Caki2 (cell line): ENCODE measurements at regions not wholly inside any gene's neighbourhood (a gene's known extent, or its start where the extent isn't known, plus 50 kb on each side); places are given as distances from the start of the nearest gene placed in this dataset.
"Not testable (repeated sequence)": the region's sequence is repeated elsewhere in the genome, so short reads cannot be mapped to it uniquely, and the experiment has no call there.

Experiments used
- DNase-seq: peaks from one replicate; pipeline ENCODE4 v3.0.0-alpha.2; 2015; ENCODE audit warnings: low read depth
- in situ Hi-C: cut with HindIII; loops from 2 replicates; pipeline ENCODE4 v1.10.0; 2016; ENCODE audit warnings: low sequenced_read_pairs, low pct_unique_long_range_greater_than_20kb, mixed read lengths

GRCh38 chr5:159475026-159475425, 144.7 kb upstream of the IL12B start:
- in situ Hi-C loops: no loop called here
- peak; percentile 44 for DNase-seq

GRCh38 chr5:159478950-159479349, 148.7 kb upstream of the IL12B start:
- in situ Hi-C loops: no loop called here
- DNase-seq: no peak

- no peak for DNase-seq
- in situ Hi-C loops: no loop called here
These were observed 150.6 kb upstream of the IL12B start for GRCh38 chr5:159480849-159481248.

GRCh38 chr5:159481751-159482150, 151.5 kb upstream of the IL12B start:
- in situ Hi-C loops: no loop called here
- no peak for DNase-seq

- in situ Hi-C loops: no loop called here
These were observed 156.5 kb upstream of the IL12B start for GRCh38 chr5:159486836-159487235.

GRCh38 chr5:159488516-159488915, 158.2 kb upstream of the IL12B start:
- in situ Hi-C loops: no loop called here
- peak; percentile 89 for DNase-seq

More at GRCh38 chr5:159486836-159487235, 156.5 kb upstream of the IL12B start:
- no peak for DNase-seq

- in situ Hi-C loops: no loop called here
- DNase-seq: no peak
These were observed 159.5 kb upstream of the IL12B start for GRCh38 chr5:159489779-159490178.

GRCh38 chr5:159490507-159490906, 160.2 kb upstream of the IL12B start:
- in situ Hi-C loops: no loop called here
- DNase-seq: no peak

GRCh38 chr5:159493696-159494095, 163.4 kb upstream of the IL12B start:
- in situ Hi-C loops: no loop called here

GRCh38 chr5:159496773-159497172, 166.5 kb upstream of the IL12B start:
- no peak for DNase-seq
- in situ Hi-C loops: no loop called here

More at GRCh38 chr5:159493696-159494095, 163.4 kb upstream of the IL12B start:
- no peak for DNase-seq

- no peak for DNase-seq
- in situ Hi-C loops: no loop called here
These were observed 166.9 kb upstream of the IL12B start for GRCh38 chr5:159497221-159497620.

- in situ Hi-C loops: no loop called here
- DNase-seq: no peak
These were observed 168.3 kb upstream of the IL12B start for GRCh38 chr5:159498630-159499029.

- in situ Hi-C loops, DNase-seq: not testable (repeated sequence)
These were observed 171.8 kb upstream of the IL12B start for GRCh38 chr5:159502116-159502515.

- in situ Hi-C loops: no loop called here
These were observed 172.9 kb upstream of the IL12B start for GRCh38 chr5:159503236-159503635.

GRCh38 chr5:159504106-159504856, 174.0 kb upstream of the IL12B start:
- no peak for DNase-seq
- in situ Hi-C loops: no loop called here

More at GRCh38 chr5:159503236-159503635, 172.9 kb upstream of the IL12B start:
- DNase-seq: no peak

GRCh38 chr5:159504857-159505304, 174.6 kb upstream of the IL12B start:
- in situ Hi-C loops: no loop called here
- DNase-seq: peak; percentile 19

- DNase-seq: no peak
- in situ Hi-C loops: no loop called here
These were observed 176.8 kb upstream of the IL12B start for GRCh38 chr5:159507055-159507454.

- in situ Hi-C loops: no loop called here
- no peak for DNase-seq
These were observed 177.4 kb upstream of the IL12B start for GRCh38 chr5:159507661-159508060.

GRCh38 chr5:159508344-159508743, 178.1 kb upstream of the IL12B start:
- in situ Hi-C loops: no loop called here
- no peak for DNase-seq

- no peak for DNase-seq
- in situ Hi-C loops: no loop called here
These were observed 178.8 kb upstream of the IL12B start for GRCh38 chr5:159509002-159509660.
